K562 (cell line): ENCODE measurements at regions not wholly inside any gene's neighbourhood (a gene's known extent, or its start where the extent isn't known, plus 50 kb on each side); places are given as distances from the start of the nearest gene placed in this dataset.

Experiments used
- ATAC-seq: fragments of 200-7000 bp; cut with Tn5 transposase; 3 replicates; pipeline ENCODE4 v1.9.1; 2020; ENCODE audit warnings: moderate library complexity
- BruUV-seq: library from RNA; stranded (reverse); fragments of 400-500 nt; replicated peaks from 2 replicates; lab custom pipeline; 2021; lab: Mats Ljungman, UMichigan
- CTCF ChIA-PET: fragments of 300-600 bp; formaldehyde crosslinking; extraction: SDS; loops from one replicate; lab custom pipeline; 2021; ENCODE audit warnings: low intra/inter-chr PET ratio; lab: Yijun Ruan, JAX
- POLR2A ChIA-PET: fragments of 300-600, 350-650 bp; sonication (Branson Sonifier 250); formaldehyde crosslinking; extraction: SDS; loops from one replicate; lab custom pipeline; 2021; ENCODE audit warnings: antibody characterized with exemption, inconsistent platforms; lab: Yijun Ruan, JAX
- DNase-seq, 4 experiments: peaks; one replicate each; pipeline versions ENCODE4 v3.0.0 to v3.0.0-alpha.2; 2011 to 2018; ENCODE audit warnings: low spot score in 3 of 4, mixed read lengths in 3 of 4; ENCODE audit errors: extremely low read depth in 1 of 4
- FAIRE-seq: peaks from 2 replicates; lab custom pipeline; 2011; peaks lifted over from hg19 to GRCh38; lab: Jason Lieb, UNC
- H2AFZ ChIP-seq: 2 replicates; pipeline ENCODE4 v1.6.0; 2011; ENCODE audit warnings: low read depth, low read length, control low read depth, inconsistent platforms
- H3K27ac ChIP-seq: fragments of 200-600 bp; 3 replicates; pipeline ENCODE4 v1.8.0; 2011; ENCODE audit warnings: low read depth, mild to moderate bottlenecking, control low read depth, inconsistent platforms, low read length, moderate library complexity, mixed read lengths; ENCODE audit errors: extremely low read depth
- H3K27me3 ChIP-seq, 2 experiments: fragments of 300-600 bp in 1 of 2; 2 replicates in 1 of 2; 3 replicates in 1 of 2; pipeline versions ENCODE4 v1.6.0 to v1.8.0; 2011; ENCODE audit warnings: inconsistent platforms in 2 of 2, low read length in 2 of 2, mild to moderate bottlenecking in 1 of 2, mixed read lengths in 1 of 2, moderate library complexity in 1 of 2; ENCODE audit not compliant: control insufficient read depth in 2 of 2, insufficient read depth in 2 of 2
- H3K36me3 ChIP-seq: fragments of 300-600 bp; 3 replicates; pipeline ENCODE4 v1.8.0; 2011; ENCODE audit warnings: mild to moderate bottlenecking, low read length, inconsistent platforms; ENCODE audit not compliant: control insufficient read depth, insufficient read depth
- H3K4me1 ChIP-seq, 2 experiments: fragments of 200-600 bp in 1 of 2; replicated peaks in 1 of 2; 2 replicates in 1 of 2; 3 replicates in 1 of 2; pipeline versions ENCODE4 v1.5.1 to v1.8.0; 2011; ENCODE audit warnings: inconsistent platforms in 2 of 2, low read length in 2 of 2, mild to moderate bottlenecking in 1 of 2, mixed read lengths in 1 of 2, moderate library complexity in 1 of 2; ENCODE audit not compliant: control insufficient read depth in 2 of 2, insufficient read depth in 2 of 2
- H3K4me2 ChIP-seq: 2 replicates; pipeline ENCODE4 v1.6.1; 2011; ENCODE audit warnings: low read length, control low read depth, inconsistent platforms, mixed read lengths; ENCODE audit not compliant: insufficient read depth
- H3K4me3 ChIP-seq: fragments of 200-600 bp; sonication (generic), shearing (Covaris generic); 2 replicates; pipeline ENCODE4 v1.5.1; 2016; ENCODE audit warnings: control low read depth, inconsistent platforms
- H3K79me2 ChIP-seq: fragments of 200-600 bp; 3 replicates; pipeline ENCODE4 v1.8.0; 2011; ENCODE audit warnings: low read length, inconsistent platforms; ENCODE audit not compliant: control insufficient read depth, insufficient read depth
- H3K9ac ChIP-seq, 2 experiments: 2 replicates each; pipeline versions ENCODE4 v1.6.0 to v1.6.1; 2011; ENCODE audit warnings: low read depth in 2 of 2, low read length in 2 of 2, control low read depth in 1 of 2, inconsistent platforms in 1 of 2, mild to moderate bottlenecking in 1 of 2, mixed read lengths in 1 of 2; ENCODE audit not compliant: insufficient read depth in 1 of 2
- H3K9me1 ChIP-seq: one replicate; pipeline ENCODE4 v1.6.0; 2011; ENCODE audit warnings: inconsistent platforms, mild to moderate bottlenecking, low read length, moderate library complexity; ENCODE audit not compliant: control insufficient read depth, insufficient read depth
- H3K9me3 ChIP-seq: replicated peaks from 2 replicates; pipeline ENCODE4 v1.5.1; 2011; ENCODE audit warnings: low read depth, low read length, inconsistent platforms; ENCODE audit not compliant: control insufficient read depth, insufficient read depth
- H4K20me1 ChIP-seq: replicated peaks from 2 replicates; pipeline ENCODE4 v1.6.1; 2011; ENCODE audit warnings: low read length, inconsistent platforms, mixed read lengths; ENCODE audit not compliant: control insufficient read depth, insufficient read depth
- CREM ChIP-seq: IDR thresholded peaks from 2 replicates; pipeline ENCODE4 v1.6.1; 2014; ENCODE audit warnings: antibody characterized with exemption, low read depth
- ETV1 ChIP-seq: fragments of 450-650 bp; conservative IDR thresholded peaks from 2 replicates; pipeline ENCODE4 v1.6.1; 2016; ENCODE audit warnings: missing genetic modification characterization, control low read depth, low read depth, missing compliant biosample characterization
- FOXJ2 ChIP-seq: fragments of 200-800 bp; sonication (Bioruptor generic); IDR thresholded peaks from 2 replicates; pipeline ENCODE4 v1.6.1; 2016; ENCODE audit warnings: missing genetic modification characterization, missing compliant biosample characterization
- HCFC1 ChIP-seq: IDR thresholded peaks from 2 replicates; pipeline ENCODE4 v1.6.1; 2012; ENCODE audit warnings: low read depth, low read length, improper control_type of control experiment
- LCOR ChIP-seq: sonication (generic); formaldehyde crosslinking; IDR thresholded peaks from 2 replicates; pipeline ENCODE4 v1.8.0; 2022; ENCODE audit warnings: mild to moderate bottlenecking, missing genetic modification reagents
- MCM2 ChIP-seq: fragments of 450-650 bp; IDR thresholded peaks from 2 replicates; pipeline ENCODE4 v1.6.1; 2017; ENCODE audit warnings: low read depth, mild to moderate bottlenecking
- MYBL2 ChIP-seq, 2 experiments: fragments of 450-650 bp in 1 of 2; sonication (generic) in 1 of 2; formaldehyde crosslinking in 1 of 2; IDR thresholded peaks; 2 replicates each; pipeline versions ENCODE4 v1.6.1 to v1.8.1; 2017 to 2022; ENCODE audit warnings: borderline replicate concordance in 1 of 2, inconsistent platforms in 1 of 2, low read depth in 1 of 2, mild to moderate bottlenecking in 1 of 2, missing genetic modification reagents in 1 of 2, moderate library complexity in 1 of 2
- NFATC3 ChIP-seq: fragments of 450-650 bp; IDR thresholded peaks from 2 replicates; pipeline ENCODE4 v1.6.1; 2017; ENCODE audit warnings: mild to moderate bottlenecking
- RNF2 ChIP-seq: sonication (generic); IDR thresholded peaks from 2 replicates; pipeline ENCODE4 v1.6.1; 2016
- SMARCB1 ChIP-seq: IDR thresholded peaks from 2 replicates; pipeline ENCODE4 v1.6.1; 2011; ENCODE audit warnings: improper control_type of control experiment, low read depth; ENCODE audit not compliant: insufficient read length
- SP1 ChIP-seq: sonication (generic); formaldehyde crosslinking; IDR thresholded peaks from 2 replicates; pipeline ENCODE4 v1.8.1; 2022; ENCODE audit warnings: mild to moderate bottlenecking, missing genetic modification reagents
- TCF3 ChIP-seq: sonication (generic); formaldehyde crosslinking; IDR thresholded peaks from 2 replicates; pipeline ENCODE4 v1.4.0; 2020; ENCODE audit warnings: mild to moderate bottlenecking, missing genetic modification reagents
- YY1 ChIP-seq, 3 experiments: IDR thresholded peaks; 2 replicates each; pipeline ENCODE4 v1.6.1; 2011; ENCODE audit warnings: low read length in 2 of 3, mild to moderate bottlenecking in 2 of 3, moderate library complexity in 2 of 3, borderline replicate concordance in 1 of 3, control low read depth in 1 of 3, low read depth in 1 of 3; ENCODE audit not compliant: insufficient read depth in 3 of 3, insufficient replicate concordance in 2 of 3, control insufficient read depth in 1 of 3, insufficient read length in 1 of 3; ENCODE audit errors: extremely low read depth in 1 of 3
- ZNF431 ChIP-seq: sonication (generic); formaldehyde crosslinking; IDR thresholded peaks from 2 replicates; pipeline ENCODE4 v1.8.0; 2022; ENCODE audit warnings: mild to moderate bottlenecking, missing genetic modification reagents
- WGBS: fragments of 100-300 bp; shearing (Covaris generic); methylation state at CpG from one replicate; pipeline ENCODE4 v1.1.6; 2016; ENCODE audit warnings: low coverage, mixed read lengths; ENCODE audit not compliant: insufficient coverage; ENCODE audit errors: missing lambda C conversion rate; 5-methylcytosine and 5-hydroxymethylcytosine counted together
- in situ Hi-C: fragments of 300-500 bp; cut with MboI; formaldehyde crosslinking; loops from 4 replicates; pipeline ENCODE4 v1.15.0; 2018; ENCODE audit warnings: inconsistent platforms, mixed read lengths
- intact Hi-C: fragments of 100-400 bp; cut with micrococcal nuclease; formaldehyde crosslinking; loops from 2 replicates; pipeline ENCODE4 v1.14.2; 2022

- TF ChIP-seq RNF2 (no peak), SMARCB1 (no peak), LCOR (no peak), FOXJ2 (tag) (no peak), MCM2 (no peak), ZNF431 (CRISPR knock-in tag) (no peak), TCF3 (CRISPR knock-in tag) (no peak), MYBL2 (IDR thresholded peaks at IDR 0.05; ENCODE audit: low read depth) (no peak), MYBL2 (CRISPR knock-in tag; IDR thresholded peaks at IDR 0.05; ENCODE audit: borderline replicate concordance) (no peak), ETV1 (tag) (no peak), NFATC3 (no peak), YY1 (IDR thresholded peaks at IDR 0.05; ENCODE audit: borderline replicate concordance in 1 of 3, control insufficient read depth in 1 of 3, extremely low read depth in 1 of 3, insufficient read depth in 3 of 3, insufficient read length in 1 of 3, insufficient replicate concordance in 2 of 3, low read depth in 1 of 3, low read length in 2 of 3) (no peak), HCFC1 (no peak), CREM (no peak), SP1 (CRISPR knock-in tag) (no peak)
- BruUV-seq = no TSS peak
- no peak overlapping the region for H2AFZ ChIP-seq
- ChIA-PET CTCF (no interaction called here), POLR2A (interaction anchor here (2.1 kb wide), 1 partner anchor 11 kb away, joined by 9 read pairs; no protein-coding TSS in a partner anchor)
- no peak overlapping the region for H3K9ac ChIP-seq
- H3K4me2 ChIP-seq = no peak overlapping the region
- in situ Hi-C loops = no loop called here
- no peaks in the 10 kb centered on the region for H3K27me3 ChIP-seq
- no peaks in the 10 kb centered on the region for H3K9me1 ChIP-seq
- H3K4me1 ChIP-seq = no peaks in the 10 kb centered on the region
- 80% methylated on average over 1 of the region's 1 CpG for WGBS
- H3K4me3 ChIP-seq = no peak overlapping the region
- intact Hi-C loops = no loop called here
- peaks cover 40% of the 10 kb centered on the region; the same call in 1 of the 3 replicates for H3K36me3 ChIP-seq
- ATAC-seq = no peak
- DNase-seq = no peak
- H4K20me1 ChIP-seq = no peaks in the 10 kb centered on the region
- no peak for FAIRE-seq
- no peaks in the 10 kb centered on the region for H3K9me3 ChIP-seq
- no peak overlapping the region for H3K27ac ChIP-seq
- H3K79me2 ChIP-seq = peaks cover 9% of the 10 kb centered on the region; the same call in 1 of the 3 replicates
Measured at GRCh38 chr12:91732086-91732485, 413.6 kb downstream of the BTG1 start.
